Natural killer cell (primary cell): ENCODE measurements at regions not wholly inside any gene's neighbourhood (a gene's known extent, or its start where the extent isn't known, plus 50 kb on each side); places are given as distances from the start of the nearest gene placed in this dataset.
"Not testable (repeated sequence)": the region's sequence is repeated elsewhere in the genome, so short reads cannot be mapped to it uniquely, and the experiment has no call there.

Source experiments
- ATAC-seq, 3 donors: fragments of 150-1000 bp in 2 of 3; fragments of 200-7000 bp in 1 of 3; cut with Tn5 transposase; 1 replicate in 1 of 3; 2 replicates in 2 of 3; pipeline ENCODE4 v1.10.0; 2021; ENCODE audit warnings: mild to moderate bottlenecking in 2 of 3, moderate library complexity in 2 of 3
- DNase-seq, 2 donors: peaks; one replicate each; pipeline versions ENCODE4 v3.0.0 to v3.0.0-alpha.2; 2013 to 2021; ENCODE audit warnings: mixed read lengths in 1 of 2
- H3K27ac ChIP-seq: one replicate; pipeline ENCODE4 v1.5.1; 2013; ENCODE audit warnings: mild to moderate bottlenecking, low read length
- H3K27me3 ChIP-seq: one replicate; pipeline ENCODE4 v1.6.1; 2013; ENCODE audit warnings: low read length; ENCODE audit not compliant: control insufficient read depth, insufficient read depth
- H3K36me3 ChIP-seq: one replicate; pipeline ENCODE4 v1.6.1; 2013; ENCODE audit warnings: low read length; ENCODE audit not compliant: control insufficient read depth, insufficient read depth
- H3K4me1 ChIP-seq: one replicate; pipeline ENCODE4 v1.6.1; 2013; ENCODE audit warnings: low read length; ENCODE audit not compliant: control insufficient read depth, insufficient read depth
- H3K4me3 ChIP-seq: one replicate; pipeline ENCODE4 v1.5.1; 2013; ENCODE audit warnings: low read length
- H3K9me3 ChIP-seq: one replicate; pipeline ENCODE4 v1.6.1; 2013; ENCODE audit warnings: low read length; ENCODE audit not compliant: control insufficient read depth, insufficient read depth
- H3K27ac Mint-ChIP-seq, 2 donors: one replicate each; pipeline ENCODE4 v1.8.0; 2022; ENCODE audit warnings: mild to moderate bottlenecking in 2 of 2, mixed read lengths in 2 of 2, moderate library complexity in 1 of 2
- H3K27me3 Mint-ChIP-seq, 2 donors: one replicate each; pipeline ENCODE4 v1.8.0; 2022; ENCODE audit warnings: low read depth in 2 of 2, mixed read lengths in 2 of 2
- H3K36me3 Mint-ChIP-seq: one replicate; pipeline ENCODE4 v1.8.0; 2022; ENCODE audit warnings: mixed read lengths
- H3K4me1 Mint-ChIP-seq, 2 donors: one replicate each; pipeline ENCODE4 v1.8.0; 2022; ENCODE audit warnings: mixed read lengths in 2 of 2
- H3K4me3 Mint-ChIP-seq: one replicate; pipeline ENCODE4 v1.8.0; 2022; ENCODE audit warnings: mild to moderate bottlenecking, moderate library complexity, mixed read lengths
- H3K9me3 Mint-ChIP-seq, 2 donors: one replicate each; pipeline ENCODE4 v1.8.0; 2022; ENCODE audit warnings: mixed read lengths in 2 of 2
- WGBS: methylation state at CpG from one replicate; pipeline ENCODE4 v1.1.7; 2013; ENCODE audit warnings: missing lambda C conversion rate; ENCODE audit not compliant: insufficient coverage; 5-methylcytosine and 5-hydroxymethylcytosine counted together
- intact Hi-C: fragments of 100-400 bp; cut with micrococcal nuclease; formaldehyde crosslinking; loops from one replicate; pipeline ENCODE4 v1.14.2; 2022
- TF ChIP-seq, protein P1 (sequence below): fragments of 200-600 bp; IDR thresholded peaks from one replicate; pipeline ENCODE4 v1.8.0; 2022; ENCODE audit warnings: antibody characterized with exemption

DNA sequence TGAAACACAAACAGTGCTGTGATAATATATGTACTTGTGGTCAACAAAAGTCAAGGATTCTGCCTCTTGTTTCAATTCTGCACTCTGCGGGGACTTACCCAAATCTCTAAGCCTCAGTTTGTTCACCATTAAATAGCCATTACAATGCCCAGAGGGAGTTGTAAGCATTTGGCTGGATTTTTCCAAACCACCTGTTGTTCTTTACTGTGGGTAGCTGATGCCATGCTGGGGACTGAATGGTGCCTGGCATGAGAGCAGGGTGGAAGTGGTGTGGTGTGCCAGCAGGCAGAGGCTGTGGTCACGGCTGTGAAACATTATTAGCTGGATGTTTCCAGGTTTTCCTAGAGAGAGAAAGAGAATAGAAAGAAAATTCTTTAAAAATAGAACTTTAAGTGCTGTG is 60.7 kb upstream of the PAK3 start:
- no peaks in the 10 kb centered on the region for H3K9me3 Mint-ChIP-seq

DNA sequence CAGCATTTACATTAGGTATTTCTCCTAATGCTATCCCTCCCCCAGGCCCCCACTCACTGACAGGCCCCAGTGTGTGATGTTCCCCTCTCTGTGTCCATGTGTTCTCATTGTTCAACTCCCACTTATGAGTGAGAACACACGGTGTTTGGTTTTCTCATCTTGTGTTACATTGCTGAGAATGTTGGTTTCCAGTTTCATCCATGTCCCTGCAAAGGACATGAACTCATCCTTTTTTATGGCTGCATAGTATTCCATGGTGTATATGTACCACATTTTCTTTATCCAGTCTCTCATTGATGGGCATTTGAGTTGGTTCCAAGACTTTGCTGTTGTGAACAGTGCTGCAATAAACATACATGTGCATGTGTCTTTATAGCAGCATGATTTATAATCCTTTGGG is 73.0 kb upstream of the PAK3 start:
- DNase-seq, H3K27ac ChIP-seq, H3K4me1 ChIP-seq, intact Hi-C loops, H3K4me1 Mint-ChIP-seq, H3K27ac Mint-ChIP-seq, H3K36me3 ChIP-seq, H3K9me3 Mint-ChIP-seq, H3K9me3 ChIP-seq, H3K36me3 Mint-ChIP-seq, ATAC-seq, H3K27me3 ChIP-seq, H3K27me3 Mint-ChIP-seq, H3K4me3 Mint-ChIP-seq, H3K4me3 ChIP-seq: not testable (repeated sequence)
- WGBS: 100% methylated on average over 1 of the region's 1 CpG

More for the DNA sequence above, 60.7 kb upstream of the PAK3 start:
- intact Hi-C loops: no loop called here
- no peaks in the 10 kb centered on the region for H3K36me3 Mint-ChIP-seq
- H3K27me3 Mint-ChIP-seq: peaks cover 0 to 17% of the 10 kb centered on the region in 2 donors
- H3K27ac Mint-ChIP-seq: no peak overlapping the region
- H3K4me1 ChIP-seq: no peaks in the 10 kb centered on the region
- DNase-seq (no peak), ATAC-seq (no peak)
- no peaks in the 10 kb centered on the region for H3K4me1 Mint-ChIP-seq
- H3K4me3 ChIP-seq: no peak overlapping the region
- no peak overlapping the region for H3K4me3 Mint-ChIP-seq
- H3K36me3 ChIP-seq: no peaks in the 10 kb centered on the region
- WGBS: 63% methylated on average over 1 of the region's 2 CpGs
- H3K27me3 ChIP-seq: no peaks in the 10 kb centered on the region
- no peaks in the 10 kb centered on the region for H3K9me3 ChIP-seq
- H3K27ac ChIP-seq: no peak overlapping the region
- TF ChIP-seq, protein P1, sequence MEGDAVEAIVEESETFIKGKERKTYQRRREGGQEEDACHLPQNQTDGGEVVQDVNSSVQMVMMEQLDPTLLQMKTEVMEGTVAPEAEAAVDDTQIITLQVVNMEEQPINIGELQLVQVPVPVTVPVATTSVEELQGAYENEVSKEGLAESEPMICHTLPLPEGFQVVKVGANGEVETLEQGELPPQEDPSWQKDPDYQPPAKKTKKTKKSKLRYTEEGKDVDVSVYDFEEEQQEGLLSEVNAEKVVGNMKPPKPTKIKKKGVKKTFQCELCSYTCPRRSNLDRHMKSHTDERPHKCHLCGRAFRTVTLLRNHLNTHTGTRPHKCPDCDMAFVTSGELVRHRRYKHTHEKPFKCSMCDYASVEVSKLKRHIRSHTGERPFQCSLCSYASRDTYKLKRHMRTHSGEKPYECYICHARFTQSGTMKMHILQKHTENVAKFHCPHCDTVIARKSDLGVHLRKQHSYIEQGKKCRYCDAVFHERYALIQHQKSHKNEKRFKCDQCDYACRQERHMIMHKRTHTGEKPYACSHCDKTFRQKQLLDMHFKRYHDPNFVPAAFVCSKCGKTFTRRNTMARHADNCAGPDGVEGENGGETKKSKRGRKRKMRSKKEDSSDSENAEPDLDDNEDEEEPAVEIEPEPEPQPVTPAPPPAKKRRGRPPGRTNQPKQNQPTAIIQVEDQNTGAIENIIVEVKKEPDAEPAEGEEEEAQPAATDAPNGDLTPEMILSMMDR: no peak

DNA sequence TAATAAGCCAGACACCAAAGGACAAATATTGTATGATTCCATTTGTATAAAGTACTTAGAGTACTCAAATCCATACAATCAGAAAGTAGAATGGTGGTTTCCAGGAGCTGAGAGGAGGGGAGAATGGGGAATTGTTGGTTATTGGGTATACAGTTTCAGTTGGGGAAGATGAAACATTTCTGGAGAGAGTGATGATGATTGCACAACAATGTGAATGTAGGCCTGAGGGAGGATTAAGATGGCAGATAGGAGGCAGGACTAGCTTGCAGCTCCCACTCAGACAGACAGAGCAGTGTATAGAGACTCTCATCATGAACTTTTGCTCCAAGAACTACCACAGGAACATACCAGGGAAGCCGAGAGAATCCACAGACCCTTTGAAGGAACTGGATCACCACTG is 75.7 kb upstream of the PAK3 start:
- H3K9me3 ChIP-seq: no peaks in the 10 kb centered on the region
- no peak overlapping the region for H3K4me3 ChIP-seq
- H3K36me3 ChIP-seq: no peaks in the 10 kb centered on the region
- Mint-ChIP-seq H3K27me3 (peaks cover 0 to 10% of the 10 kb centered on the region in 2 donors), H3K36me3 (no peaks in the 10 kb centered on the region), H3K9me3 (peaks cover 4 to 8% of the 10 kb centered on the region in 2 donors), H3K4me3 (no peak overlapping the region), H3K27ac (no peak overlapping the region), H3K4me1 (no peaks in the 10 kb centered on the region)
- H3K4me1 ChIP-seq: no peaks in the 10 kb centered on the region
- DNase-seq (no peak), ATAC-seq (no peak)
- H3K27ac ChIP-seq: no peak overlapping the region
- WGBS: no CpG with 5 or more reads among the region's 1 CpG
- TF ChIP-seq, protein P1: no peak
- intact Hi-C loops: no loop called here
- H3K27me3 ChIP-seq: no peaks in the 10 kb centered on the region

DNA sequence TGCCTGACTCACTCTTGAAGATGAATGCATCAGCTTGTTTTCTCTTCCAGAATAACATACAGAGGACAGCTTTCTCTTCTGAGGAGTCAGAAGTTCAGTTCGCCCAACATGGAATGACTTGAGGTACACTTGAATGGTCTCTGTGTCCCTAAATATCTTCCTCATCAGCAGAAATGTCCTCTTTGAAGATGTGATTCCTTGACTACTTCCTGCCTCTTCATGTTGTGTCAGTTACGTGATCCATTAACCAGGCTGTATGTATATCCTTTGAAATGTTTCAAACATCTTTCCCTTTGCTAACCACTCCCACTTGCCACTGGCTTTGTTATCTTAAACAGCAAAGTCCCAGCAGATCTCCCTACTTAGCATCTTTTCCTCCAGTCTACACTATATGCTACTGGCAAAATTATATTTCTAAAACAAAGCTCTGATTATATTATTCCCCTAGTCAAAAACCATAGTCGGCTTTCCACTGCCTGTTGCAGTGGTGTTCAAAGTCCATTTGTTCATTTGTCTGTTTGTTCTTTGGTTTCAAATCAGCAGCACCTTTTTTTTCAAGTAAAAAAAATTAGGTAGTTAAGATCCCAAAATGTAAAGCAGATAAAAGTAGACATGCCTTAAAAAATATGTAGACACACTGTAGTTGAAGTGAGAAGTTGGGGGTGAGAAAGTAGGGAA is 82.1 kb upstream of the PAK3 start:
- peaks cover 0 to 12% of the 10 kb centered on the region in 2 donors for H3K27me3 Mint-ChIP-seq
- no peaks in the 10 kb centered on the region for H3K36me3 ChIP-seq
- no peak overlapping the region for H3K27ac ChIP-seq
- no peaks in the 10 kb centered on the region for H3K36me3 Mint-ChIP-seq
- WGBS: 74% methylated on average over 2 of the region's 3 CpGs
- no peaks in the 10 kb centered on the region for H3K9me3 ChIP-seq
- TF ChIP-seq, protein P1: no peak
- no peaks in the 10 kb centered on the region for H3K27me3 ChIP-seq
- H3K4me3 ChIP-seq: no peak overlapping the region
- peaks cover 0 to 2% of the 10 kb centered on the region in 2 donors for H3K9me3 Mint-ChIP-seq
- H3K4me1 ChIP-seq: no peaks in the 10 kb centered on the region
- DNase-seq (no peak), ATAC-seq (no peak)
- no peaks in the 10 kb centered on the region for H3K4me1 Mint-ChIP-seq
- no peak overlapping the region for H3K4me3 Mint-ChIP-seq
- H3K27ac Mint-ChIP-seq: no peak overlapping the region
- intact Hi-C loops: no loop called here
